ENCODE measurements at regions not wholly inside any gene's neighbourhood (a gene's known extent, or its start where the extent isn't known, plus 50 kb on each side); places are given as distances from the start of the nearest gene placed in this dataset.

DNA sequence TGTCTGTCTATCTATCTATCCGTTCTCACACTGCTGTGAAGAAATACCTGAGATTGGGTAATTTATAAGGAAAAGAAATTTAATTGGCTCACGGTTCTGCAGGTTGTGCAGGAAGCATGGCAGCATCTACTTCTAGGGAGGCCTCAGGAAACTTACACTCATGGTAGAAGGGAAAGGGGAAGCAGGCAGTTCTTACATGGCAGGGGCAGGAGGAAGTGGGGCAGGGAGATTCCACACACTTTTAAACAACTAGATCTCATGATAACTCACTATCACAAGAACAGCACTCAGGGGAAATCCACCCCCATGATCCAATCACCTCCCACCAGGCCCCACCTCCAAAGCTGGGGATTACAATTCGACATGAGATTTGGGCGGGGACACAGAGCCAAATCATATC, 105.3 kb downstream of the SLC10A2 start:
- no peak overlapping the region for H3K56ac ChIP-seq (replicated peaks; ENCODE audit: insufficient read length, low read depth, low read length)
- no peaks in the 10 kb centered on the region; the same call in 1 of the 2 replicates for H3K23me2 ChIP-seq (ENCODE audit: low read depth, low read length)
- H3K79me2 ChIP-seq (ENCODE audit: control insufficient read depth in 1 of 2, insufficient read depth in 2 of 2, low read length in 2 of 2) = no peaks in the 10 kb centered on the region
- H2BK12ac ChIP-seq (ENCODE audit: low read depth, low read length) = no peak overlapping the region
- no peak for FAIRE-seq
- WGBS, 2 experiments (ENCODE audit: extremely low coverage in 1 of 2, insufficient coverage in 1 of 2, insufficient read length in 1 of 2, insufficient replicate concordance in 2 of 2, low coverage in 1 of 2, low lambda C conversion rate in 2 of 2, missing lambda C conversion rate in 1 of 2) = 85% methylated on average over 4 of the region's 4 CpGs; no CpG with 5 or more reads in 1 of the 2 experiments
- no peak overlapping the region for H2AFZ ChIP-seq (ENCODE audit: low read length)
- H2BK15ac ChIP-seq (ENCODE audit: low read length) = no peak overlapping the region
- no peak overlapping the region for H4K8ac ChIP-seq (ENCODE audit: extremely low read depth, insufficient read depth, low read length)
- TF ChIP-seq EGR1 (IDR thresholded peaks at IDR 0.05; ENCODE audit: borderline replicate concordance, low read depth, low read length) = no peak
- TF ChIP-seq TAF7 (optimal IDR thresholded peaks at IDR 0.05; ENCODE audit: borderline replicate concordance, low read depth, low read length) = no peak
- no peak for TF ChIP-seq CREB1 (IDR thresholded peaks at IDR 0.05)
- TF ChIP-seq HDAC2 (IDR thresholded peaks at IDR 0.05; ENCODE audit: borderline replicate concordance in 1 of 2, low read depth in 2 of 2, low read length in 2 of 2) = no peak
- no peak for TF ChIP-seq CBX8 (IDR thresholded peaks at IDR 0.05; ENCODE audit: borderline replicate concordance, low read depth, low read length)
- TF ChIP-seq JUND (IDR thresholded peaks at IDR 0.05; ENCODE audit: low read length) = no peak
- H3K14ac ChIP-seq (ENCODE audit: insufficient read length) = no peak overlapping the region
- no peak overlapping the region for H3K4ac ChIP-seq (replicated peaks; ENCODE audit: insufficient read length, low read depth, low read length)
- no peak overlapping the region for H2BK20ac ChIP-seq (ENCODE audit: low read length)
- H3K4me1 ChIP-seq (replicated peaks in 1 of 4; ENCODE audit: control insufficient read depth in 3 of 4, insufficient read depth in 4 of 4, low read length in 3 of 4) = no peaks in the 10 kb centered on the region
- POLR2A ChIA-PET (ENCODE audit: partially characterized antibody) = no interaction called here
- H3K27ac ChIP-seq (ENCODE audit: low read depth, low read length) = no peak overlapping the region
- H4K91ac ChIP-seq (replicated peaks; ENCODE audit: insufficient read length, low read length) = no peak overlapping the region
- no peaks in the 10 kb centered on the region for H3K36me3 ChIP-seq (ENCODE audit: control insufficient read depth in 2 of 4, insufficient read depth in 4 of 4, low read length in 3 of 4)
- DNase-seq (ENCODE audit: low read depth in 1 of 2, low spot score in 2 of 2) = no peak
- no peaks in the 10 kb centered on the region for H3K27me3 ChIP-seq (replicated peaks in 1 of 4; ENCODE audit: control insufficient read depth in 3 of 4, extremely low read depth in 1 of 4, insufficient read depth in 3 of 4, low read length in 3 of 4)
- H2BK5ac ChIP-seq (ENCODE audit: low read depth, low read length) = no peak overlapping the region
- no peak overlapping the region for H3K23ac ChIP-seq (ENCODE audit: insufficient read length)
- CTCF ChIA-PET (ENCODE audit: partially characterized antibody) = no interaction called here
- no peak overlapping the region for H3K18ac ChIP-seq (ENCODE audit: extremely low read depth, low read length)
- H3K79me1 ChIP-seq (ENCODE audit: low read depth, low read length) = no peaks in the 10 kb centered on the region
- H3K9me3 ChIP-seq (ENCODE audit: insufficient read depth in 2 of 2, low read depth in 1 of 2, low read length in 1 of 2) = no peaks in the 10 kb centered on the region
- no peak overlapping the region for H3K4me3 ChIP-seq (ENCODE audit: extremely low read depth in 1 of 4, insufficient read depth in 2 of 4, low read depth in 3 of 4, low read length in 4 of 4)
- H4K20me1 ChIP-seq (replicated peaks in 1 of 2; ENCODE audit: control insufficient read depth in 1 of 2, insufficient read depth in 2 of 2, low read length in 2 of 2) = no peaks in the 10 kb centered on the region
- no peak overlapping the region for H4K5ac ChIP-seq (ENCODE audit: insufficient read length, low read depth, low read length)
- H3K4me2 ChIP-seq (ENCODE audit: insufficient read depth in 1 of 2, low read depth in 2 of 2, low read length in 2 of 2) = no peak overlapping the region
- H2BK120ac ChIP-seq (replicated peaks; ENCODE audit: low read depth, low read length) = no peak overlapping the region
- H2AK5ac ChIP-seq (ENCODE audit: low read depth, low read length) = no peak overlapping the region
- H3K9ac ChIP-seq (replicated peaks in 1 of 4; ENCODE audit: extremely low read depth in 1 of 4, low read depth in 3 of 4, low read length in 3 of 4) = no peak overlapping the region

All from H1 (cell line).